ENCODE measurements at regions not wholly inside any gene's neighbourhood (a gene's known extent, or its start where the extent isn't known, plus 50 kb on each side); places are given as distances from the start of the nearest gene placed in this dataset.

DNA sequence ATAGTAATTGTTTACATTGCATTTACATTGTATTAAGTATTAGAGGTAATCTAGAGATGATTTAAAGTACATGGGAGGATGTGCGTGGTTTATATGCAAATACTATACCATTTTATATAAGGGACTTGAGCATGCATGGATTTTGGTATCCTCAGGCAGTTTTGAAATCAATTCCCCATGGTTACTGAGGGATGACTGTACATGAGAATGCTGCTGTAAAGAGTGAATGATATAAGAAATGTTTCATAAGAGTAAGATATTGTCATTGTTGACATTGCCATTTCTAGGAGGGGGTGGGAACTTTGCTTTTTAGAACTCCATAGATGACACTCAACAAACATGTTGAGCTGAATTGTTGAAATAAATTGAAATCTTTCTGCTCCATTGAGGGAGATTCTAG lies 185.0 kb downstream of the SEMA6A start:
- no peaks in the 10 kb centered on the region for H3K27me3 ChIP-seq (ENCODE audit: control insufficient read depth in 1 of 2, insufficient read depth in 2 of 2, low read length in 2 of 2)
- no peaks in the 10 kb centered on the region for H3K9me3 ChIP-seq (ENCODE audit: control insufficient read depth in 1 of 2, low read length in 2 of 2)
- no peak overlapping the region for H3K27ac ChIP-seq (ENCODE audit: low read depth, low read length)
- no peak overlapping the region for H3K9ac ChIP-seq (ENCODE audit: low read depth in 1 of 2, low read length in 2 of 2)
- no peak overlapping the region for H3K4me3 ChIP-seq (ENCODE audit: low read depth in 1 of 2, low read length in 2 of 2)
- no peaks in the 10 kb centered on the region for H3K4me1 ChIP-seq (ENCODE audit: control insufficient read depth in 1 of 2, insufficient read depth in 2 of 2, low read length in 2 of 2)
- H3K36me3 ChIP-seq (ENCODE audit: control insufficient read depth in 1 of 2, insufficient read depth in 2 of 2, low read length in 2 of 2), result no peaks in the 10 kb centered on the region

- H3K9ac ChIP-seq (ENCODE audit: low read depth in 1 of 2, low read length in 2 of 2), result no peak overlapping the region
- H3K27me3 ChIP-seq (ENCODE audit: control insufficient read depth in 1 of 2, insufficient read depth in 2 of 2, low read length in 2 of 2), result no peaks in the 10 kb centered on the region
- no peak overlapping the region for H3K4me3 ChIP-seq (ENCODE audit: low read depth in 1 of 2, low read length in 2 of 2)
- H3K4me1 ChIP-seq (ENCODE audit: control insufficient read depth in 1 of 2, insufficient read depth in 2 of 2, low read length in 2 of 2), result no peaks in the 10 kb centered on the region
- no peaks in the 10 kb centered on the region for H3K36me3 ChIP-seq (ENCODE audit: control insufficient read depth in 1 of 2, insufficient read depth in 2 of 2, low read length in 2 of 2)
- no peak overlapping the region for H3K27ac ChIP-seq (ENCODE audit: low read depth, low read length)
- no peaks in the 10 kb centered on the region for H3K9me3 ChIP-seq (ENCODE audit: control insufficient read depth in 1 of 2, low read length in 2 of 2)
Measured at GRCh38 chr5:116388564-116389258, 185.9 kb downstream of the SEMA6A start.

GRCh38 chr5:116387738-116388137 lies 186.9 kb downstream of the SEMA6A start:
- Histone ChIP-seq H3K27me3 (ENCODE audit: control insufficient read depth in 1 of 2, insufficient read depth in 2 of 2, low read length in 2 of 2) (no peaks in the 10 kb centered on the region), H3K36me3 (ENCODE audit: control insufficient read depth in 1 of 2, insufficient read depth in 2 of 2, low read length in 2 of 2) (no peaks in the 10 kb centered on the region), H3K9me3 (ENCODE audit: control insufficient read depth in 1 of 2, low read length in 2 of 2) (no peaks in the 10 kb centered on the region), H3K9ac (ENCODE audit: low read depth in 1 of 2, low read length in 2 of 2) (no peak overlapping the region), H3K4me1 (ENCODE audit: control insufficient read depth in 1 of 2, insufficient read depth in 2 of 2, low read length in 2 of 2) (no peaks in the 10 kb centered on the region), H3K4me3 (ENCODE audit: low read depth in 1 of 2, low read length in 2 of 2) (no peak overlapping the region), H3K27ac (ENCODE audit: low read depth, low read length) (no peak overlapping the region)

DNA sequence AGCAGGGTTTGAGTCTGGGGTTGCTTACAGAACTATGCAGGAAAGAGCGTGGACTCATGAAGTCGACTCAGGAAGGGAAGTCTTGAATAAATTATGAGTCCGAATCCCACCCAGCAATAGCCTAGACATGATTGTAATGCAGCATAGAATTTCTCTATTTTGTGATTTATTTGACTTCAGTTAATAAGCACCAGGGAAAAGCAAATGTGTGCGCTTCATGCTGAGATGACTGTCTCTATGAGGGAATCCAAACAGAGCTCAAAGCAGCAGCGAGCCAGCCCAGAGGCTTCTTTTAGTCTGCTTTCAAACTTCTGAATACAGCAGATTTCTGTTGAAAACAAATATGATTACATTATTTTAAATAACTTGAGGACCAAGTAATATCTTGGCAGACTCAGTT lies 188.0 kb downstream of the SEMA6A start:
- no peak overlapping the region for H3K9ac ChIP-seq (ENCODE audit: low read depth in 1 of 2, low read length in 2 of 2)
- H3K4me3 ChIP-seq (ENCODE audit: low read depth in 1 of 2, low read length in 2 of 2), result no peak overlapping the region
- no peaks in the 10 kb centered on the region for H3K4me1 ChIP-seq (ENCODE audit: control insufficient read depth in 1 of 2, insufficient read depth in 2 of 2, low read length in 2 of 2)
- no peak overlapping the region for H3K27ac ChIP-seq (ENCODE audit: low read depth, low read length)
- H3K27me3 ChIP-seq (ENCODE audit: control insufficient read depth in 1 of 2, insufficient read depth in 2 of 2, low read length in 2 of 2), result no peaks in the 10 kb centered on the region
- no peaks in the 10 kb centered on the region for H3K36me3 ChIP-seq (ENCODE audit: control insufficient read depth in 1 of 2, insufficient read depth in 2 of 2, low read length in 2 of 2)
- H3K9me3 ChIP-seq (ENCODE audit: control insufficient read depth in 1 of 2, low read length in 2 of 2), result no peaks in the 10 kb centered on the region

GRCh38 chr5:116382874-116383266 lies 191.8 kb downstream of the SEMA6A start:
- H3K4me3 ChIP-seq (ENCODE audit: low read depth in 1 of 2, low read length in 2 of 2), result no peak overlapping the region
- H3K9me3 ChIP-seq (ENCODE audit: control insufficient read depth in 1 of 2, low read length in 2 of 2), result no peaks in the 10 kb centered on the region
- no peak overlapping the region for H3K27ac ChIP-seq (ENCODE audit: low read depth, low read length)
- H3K4me1 ChIP-seq (ENCODE audit: control insufficient read depth in 1 of 2, insufficient read depth in 2 of 2, low read length in 2 of 2), result no peaks in the 10 kb centered on the region
- no peak overlapping the region for H3K9ac ChIP-seq (ENCODE audit: low read depth in 1 of 2, low read length in 2 of 2)
- H3K36me3 ChIP-seq (ENCODE audit: control insufficient read depth in 1 of 2, insufficient read depth in 2 of 2, low read length in 2 of 2), result no peaks in the 10 kb centered on the region
- no peaks in the 10 kb centered on the region for H3K27me3 ChIP-seq (ENCODE audit: control insufficient read depth in 1 of 2, insufficient read depth in 2 of 2, low read length in 2 of 2)

DNA sequence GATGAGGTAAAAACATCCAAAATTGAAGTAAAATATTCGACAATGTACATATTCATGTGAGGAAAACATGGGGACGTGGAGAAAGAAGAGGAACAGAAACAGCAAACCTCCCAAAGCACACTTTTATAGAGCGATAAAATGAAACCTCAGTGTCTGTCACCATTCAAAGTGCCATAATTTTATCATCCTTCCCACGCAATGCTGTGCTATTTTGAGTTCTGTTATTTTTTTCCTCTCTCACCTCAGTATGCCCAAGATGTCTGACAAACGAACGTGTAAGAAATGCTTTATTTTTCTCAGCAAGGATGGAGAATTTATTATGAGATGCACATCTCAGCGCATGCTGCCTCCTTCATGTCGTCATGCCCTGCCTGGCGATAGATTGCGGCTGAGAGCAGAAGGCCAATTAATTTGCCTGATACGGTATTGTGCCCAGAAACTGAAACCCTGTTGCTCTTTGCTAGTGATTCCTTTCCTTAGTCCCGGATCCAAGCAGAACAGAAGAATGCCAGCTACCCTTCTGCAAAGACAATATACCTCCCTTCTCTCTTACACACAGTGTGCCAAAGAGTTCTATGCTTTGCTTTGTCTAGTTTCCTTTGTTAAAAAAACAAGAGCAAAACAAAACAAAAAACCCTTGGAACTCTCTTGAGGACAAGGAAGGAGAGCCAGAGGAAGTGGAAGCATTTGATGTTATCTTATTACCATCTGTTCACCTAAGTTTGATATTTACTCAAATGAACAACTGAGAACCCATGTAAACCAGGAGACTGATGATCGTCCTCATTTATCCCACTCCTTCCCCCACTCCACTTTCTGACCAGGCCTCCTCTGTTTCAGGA lies 192.4 kb downstream of the SEMA6A start:
- Histone ChIP-seq H3K27me3 (ENCODE audit: control insufficient read depth in 1 of 2, insufficient read depth in 2 of 2, low read length in 2 of 2) (no peaks in the 10 kb centered on the region), H3K9ac (ENCODE audit: low read depth in 1 of 2, low read length in 2 of 2) (no peak overlapping the region), H3K27ac (ENCODE audit: low read depth, low read length) (no peak overlapping the region), H3K4me3 (ENCODE audit: low read depth in 1 of 2, low read length in 2 of 2) (no peak overlapping the region), H3K9me3 (ENCODE audit: control insufficient read depth in 1 of 2, low read length in 2 of 2) (no peaks in the 10 kb centered on the region), H3K36me3 (ENCODE audit: control insufficient read depth in 1 of 2, insufficient read depth in 2 of 2, low read length in 2 of 2) (no peaks in the 10 kb centered on the region), H3K4me1 (ENCODE audit: control insufficient read depth in 1 of 2, insufficient read depth in 2 of 2, low read length in 2 of 2) (no peaks in the 10 kb centered on the region)

GRCh38 chr5:116381201-116381600 lies 193.4 kb downstream of the SEMA6A start:
- no peaks in the 10 kb centered on the region for H3K27me3 ChIP-seq (ENCODE audit: control insufficient read depth in 1 of 2, insufficient read depth in 2 of 2, low read length in 2 of 2)
- no peak overlapping the region for H3K27ac ChIP-seq (ENCODE audit: low read depth, low read length)
- H3K36me3 ChIP-seq (ENCODE audit: control insufficient read depth in 1 of 2, insufficient read depth in 2 of 2, low read length in 2 of 2), result no peaks in the 10 kb centered on the region
- H3K9me3 ChIP-seq (ENCODE audit: control insufficient read depth in 1 of 2, low read length in 2 of 2), result no peaks in the 10 kb centered on the region
- H3K9ac ChIP-seq (ENCODE audit: low read depth in 1 of 2, low read length in 2 of 2), result no peak overlapping the region
- H3K4me3 ChIP-seq (ENCODE audit: low read depth in 1 of 2, low read length in 2 of 2), result no peak overlapping the region
- H3K4me1 ChIP-seq (ENCODE audit: control insufficient read depth in 1 of 2, insufficient read depth in 2 of 2, low read length in 2 of 2), result no peaks in the 10 kb centered on the region

DNA sequence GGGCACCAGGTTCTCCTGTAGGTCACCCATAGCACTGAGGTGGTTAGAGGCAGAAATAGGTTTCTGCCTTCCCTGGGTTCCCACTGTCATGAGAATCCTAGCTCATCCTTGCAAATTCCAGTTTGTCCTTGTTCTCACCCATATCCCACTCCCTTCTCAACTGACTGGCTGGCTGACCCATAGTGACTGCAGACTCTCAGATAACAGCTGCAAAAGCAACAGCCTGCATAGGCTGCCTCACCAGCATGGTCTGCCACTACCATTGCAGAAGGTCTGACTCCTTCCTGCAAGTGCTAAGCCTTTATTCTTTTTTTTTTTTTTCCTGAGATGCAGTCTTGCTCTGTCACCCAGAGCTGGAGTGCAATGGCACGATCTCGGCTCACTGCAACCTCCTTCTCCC lies 194.0 kb downstream of the SEMA6A start:
- Histone ChIP-seq H3K27ac (ENCODE audit: low read depth, low read length) (no peak overlapping the region), H3K4me1 (ENCODE audit: control insufficient read depth in 1 of 2, insufficient read depth in 2 of 2, low read length in 2 of 2) (no peaks in the 10 kb centered on the region), H3K9ac (ENCODE audit: low read depth in 1 of 2, low read length in 2 of 2) (no peak overlapping the region), H3K9me3 (ENCODE audit: control insufficient read depth in 1 of 2, low read length in 2 of 2) (no peaks in the 10 kb centered on the region), H3K27me3 (ENCODE audit: control insufficient read depth in 1 of 2, insufficient read depth in 2 of 2, low read length in 2 of 2) (no peaks in the 10 kb centered on the region), H3K4me3 (ENCODE audit: low read depth in 1 of 2, low read length in 2 of 2) (no peak overlapping the region), H3K36me3 (ENCODE audit: control insufficient read depth in 1 of 2, insufficient read depth in 2 of 2, low read length in 2 of 2) (no peaks in the 10 kb centered on the region)

DNA sequence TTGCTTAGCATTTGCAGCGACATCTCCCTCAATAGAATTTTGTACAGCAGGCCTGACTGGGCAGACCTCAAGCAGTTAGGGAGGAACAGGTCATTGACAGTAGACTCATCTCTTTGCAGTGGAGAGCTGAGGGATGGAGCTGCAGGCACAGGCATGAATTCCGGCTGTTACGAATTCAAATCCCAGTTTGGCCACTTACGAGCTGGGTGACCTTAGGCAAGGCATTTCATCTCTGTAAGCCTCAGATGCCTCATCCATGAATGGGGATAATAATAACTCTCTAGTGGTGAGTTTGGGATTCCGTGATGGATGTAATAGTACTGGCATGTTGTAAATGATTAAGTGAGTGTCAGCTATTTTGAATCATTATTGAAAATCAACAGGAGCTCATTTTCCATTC lies 195.3 kb downstream of the SEMA6A start:
- no peak overlapping the region for H3K4me3 ChIP-seq (ENCODE audit: low read depth in 1 of 2, low read length in 2 of 2)
- H3K27ac ChIP-seq (ENCODE audit: low read depth, low read length), result no peak overlapping the region
- H3K27me3 ChIP-seq (ENCODE audit: control insufficient read depth in 1 of 2, insufficient read depth in 2 of 2, low read length in 2 of 2), result no peaks in the 10 kb centered on the region
- H3K36me3 ChIP-seq (ENCODE audit: control insufficient read depth in 1 of 2, insufficient read depth in 2 of 2, low read length in 2 of 2), result no peaks in the 10 kb centered on the region
- no peaks in the 10 kb centered on the region for H3K9me3 ChIP-seq (ENCODE audit: control insufficient read depth in 1 of 2, low read length in 2 of 2)
- H3K4me1 ChIP-seq (ENCODE audit: control insufficient read depth in 1 of 2, insufficient read depth in 2 of 2, low read length in 2 of 2), result no peaks in the 10 kb centered on the region
- H3K9ac ChIP-seq (ENCODE audit: low read depth in 1 of 2, low read length in 2 of 2), result no peak overlapping the region

GRCh38 chr5:116378777-116379121 lies 195.9 kb downstream of the SEMA6A start:
- Histone ChIP-seq H3K9ac (ENCODE audit: low read depth in 1 of 2, low read length in 2 of 2) (no peak overlapping the region), H3K4me3 (ENCODE audit: low read depth in 1 of 2, low read length in 2 of 2) (no peak overlapping the region), H3K36me3 (ENCODE audit: control insufficient read depth in 1 of 2, insufficient read depth in 2 of 2, low read length in 2 of 2) (no peaks in the 10 kb centered on the region)

More at GRCh38 chr5:116378777-116379121, 195.9 kb downstream of the SEMA6A start:
- Histone ChIP-seq H3K27me3 (ENCODE audit: control insufficient read depth in 1 of 2, insufficient read depth in 2 of 2, low read length in 2 of 2) (no peaks in the 10 kb centered on the region), H3K27ac (ENCODE audit: low read depth, low read length) (no peak overlapping the region), H3K9me3 (ENCODE audit: control insufficient read depth in 1 of 2, low read length in 2 of 2) (no peaks in the 10 kb centered on the region), H3K4me1 (ENCODE audit: control insufficient read depth in 1 of 2, insufficient read depth in 2 of 2, low read length in 2 of 2) (no peaks in the 10 kb centered on the region)
